ENCODE measurements at regions not wholly inside any gene's neighbourhood (a gene's known extent, or its start where the extent isn't known, plus 50 kb on each side); places are given as distances from the start of the nearest gene placed in this dataset.

DNA sequence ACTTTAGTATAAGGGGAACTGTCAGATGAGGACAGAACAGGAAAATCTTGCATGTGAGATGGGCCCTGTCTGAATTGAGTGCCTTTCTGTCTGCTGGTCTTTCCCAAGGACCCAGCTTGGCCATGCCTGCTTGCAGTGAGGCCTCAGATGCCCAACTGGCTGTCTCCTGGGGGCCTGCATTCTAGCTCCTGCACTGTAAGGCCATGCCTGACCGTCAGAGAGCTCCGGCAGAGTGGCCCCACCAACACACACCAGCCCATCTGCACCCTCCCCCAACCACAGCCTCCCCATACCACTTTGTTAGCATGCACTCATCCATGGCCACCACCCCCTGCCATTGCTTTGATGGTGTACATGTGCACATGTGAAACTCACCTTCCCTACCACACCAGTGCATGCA, 190.4 kb upstream of the RPRM start:
- no peaks in the 10 kb centered on the region for H3K36me3 ChIP-seq (ENCODE audit: control insufficient read depth, insufficient read depth, low read length)
- no peak overlapping the region for H3K4me3 ChIP-seq (ENCODE audit: extremely low read depth, insufficient read depth, low read length, poor library complexity, severe bottlenecking)
- 83 to 89% methylated on average over 1 to 2 of the region's 2 CpGs for WGBS, 2 experiments (ENCODE audit: insufficient coverage in 2 of 2)
- no peaks in the 10 kb centered on the region for H3K4me1 ChIP-seq (ENCODE audit: control insufficient read depth, insufficient read depth, low read length, poor library complexity, severe bottlenecking)
- H3K27ac ChIP-seq (ENCODE audit: low read depth, low read length, severe bottlenecking) = no peak overlapping the region
- H3K9me3 ChIP-seq (ENCODE audit: control insufficient read depth, low read length) = no peaks in the 10 kb centered on the region

GRCh38 chr2:153710128-153710527, 161.6 kb upstream of the GALNT13 start:
- H3K36me3 ChIP-seq (ENCODE audit: control insufficient read depth, insufficient read depth, low read length) = no peaks in the 10 kb centered on the region
- WGBS, 2 experiments (ENCODE audit: insufficient coverage in 2 of 2) = 80% methylated on average over 2 of the region's 6 CpGs; no CpG with 5 or more reads in 1 of the 2 experiments

GRCh38 chr2:153715218-153715850, 156.4 kb upstream of the GALNT13 start:
- 67% methylated on average over 1 of the region's 2 CpGs; no CpG with 5 or more reads in 1 of the 2 experiments for WGBS, 2 experiments (ENCODE audit: insufficient coverage in 2 of 2)
- Histone ChIP-seq H3K27ac (ENCODE audit: low read depth, low read length, severe bottlenecking) (no peak overlapping the region), H3K9me3 (ENCODE audit: control insufficient read depth, low read length) (no peaks in the 10 kb centered on the region), H3K36me3 (ENCODE audit: control insufficient read depth, insufficient read depth, low read length) (no peaks in the 10 kb centered on the region), H3K4me1 (ENCODE audit: control insufficient read depth, insufficient read depth, low read length, poor library complexity, severe bottlenecking) (no peaks in the 10 kb centered on the region), H3K4me3 (ENCODE audit: extremely low read depth, insufficient read depth, low read length, poor library complexity, severe bottlenecking) (no peak overlapping the region)

More at GRCh38 chr2:153710128-153710527, 161.6 kb upstream of the GALNT13 start:
- Histone ChIP-seq H3K27ac (ENCODE audit: low read depth, low read length, severe bottlenecking) (no peak overlapping the region), H3K4me3 (ENCODE audit: extremely low read depth, insufficient read depth, low read length, poor library complexity, severe bottlenecking) (no peak overlapping the region), H3K9me3 (ENCODE audit: control insufficient read depth, low read length) (no peaks in the 10 kb centered on the region), H3K4me1 (ENCODE audit: control insufficient read depth, insufficient read depth, low read length, poor library complexity, severe bottlenecking) (no peaks in the 10 kb centered on the region)

GRCh38 chr2:153717060-153717459, 154.7 kb upstream of the GALNT13 start:
- H3K27ac ChIP-seq (ENCODE audit: low read depth, low read length, severe bottlenecking) = no peak overlapping the region
- no peak overlapping the region for H3K4me3 ChIP-seq (ENCODE audit: extremely low read depth, insufficient read depth, low read length, poor library complexity, severe bottlenecking)
- no peaks in the 10 kb centered on the region for H3K36me3 ChIP-seq (ENCODE audit: control insufficient read depth, insufficient read depth, low read length)
- no peaks in the 10 kb centered on the region for H3K9me3 ChIP-seq (ENCODE audit: control insufficient read depth, low read length)
- H3K4me1 ChIP-seq (ENCODE audit: control insufficient read depth, insufficient read depth, low read length, poor library complexity, severe bottlenecking) = no peaks in the 10 kb centered on the region
- whole genome bisulfite sequencing, 2 experiments (ENCODE audit: insufficient coverage in 2 of 2) = 100% methylated on average over 1 of the region's 2 CpGs; no CpG with 5 or more reads in 1 of the 2 experiments

- no peaks in the 10 kb centered on the region for H3K9me3 ChIP-seq (ENCODE audit: control insufficient read depth, low read length)
- H3K27ac ChIP-seq (ENCODE audit: low read depth, low read length, severe bottlenecking) = no peak overlapping the region
- no peak overlapping the region for H3K4me3 ChIP-seq (ENCODE audit: extremely low read depth, insufficient read depth, low read length, poor library complexity, severe bottlenecking)
- H3K4me1 ChIP-seq (ENCODE audit: control insufficient read depth, insufficient read depth, low read length, poor library complexity, severe bottlenecking) = no peaks in the 10 kb centered on the region
- H3K36me3 ChIP-seq (ENCODE audit: control insufficient read depth, insufficient read depth, low read length) = no peaks in the 10 kb centered on the region
Observed at GRCh38 chr2:153739394-153739793, 132.3 kb upstream of the GALNT13 start.

- Histone ChIP-seq H3K27ac (ENCODE audit: low read depth, low read length, severe bottlenecking) (no peak overlapping the region), H3K4me1 (ENCODE audit: control insufficient read depth, insufficient read depth, low read length, poor library complexity, severe bottlenecking) (no peaks in the 10 kb centered on the region), H3K4me3 (ENCODE audit: extremely low read depth, insufficient read depth, low read length, poor library complexity, severe bottlenecking) (no peak overlapping the region), H3K36me3 (ENCODE audit: control insufficient read depth, insufficient read depth, low read length) (no peaks in the 10 kb centered on the region), H3K9me3 (ENCODE audit: control insufficient read depth, low read length) (peaks cover 6% of the 10 kb centered on the region)
- WGBS, 2 experiments (ENCODE audit: insufficient coverage in 2 of 2) = 86 to 89% methylated on average over 1 of the region's 1 CpG
Observed at GRCh38 chr2:153761936-153762335, 109.8 kb upstream of the GALNT13 start.

GRCh38 chr2:153766415-153766814, 105.3 kb upstream of the GALNT13 start:
- no peaks in the 10 kb centered on the region for H3K4me1 ChIP-seq (ENCODE audit: control insufficient read depth, insufficient read depth, low read length, poor library complexity, severe bottlenecking)
- peaks cover 6% of the 10 kb centered on the region for H3K9me3 ChIP-seq (ENCODE audit: control insufficient read depth, low read length)
- no peaks in the 10 kb centered on the region for H3K36me3 ChIP-seq (ENCODE audit: control insufficient read depth, insufficient read depth, low read length)
- no peak overlapping the region for H3K4me3 ChIP-seq (ENCODE audit: extremely low read depth, insufficient read depth, low read length, poor library complexity, severe bottlenecking)
- no peak overlapping the region for H3K27ac ChIP-seq (ENCODE audit: low read depth, low read length, severe bottlenecking)

- Histone ChIP-seq H3K4me3 (ENCODE audit: extremely low read depth, insufficient read depth, low read length, poor library complexity, severe bottlenecking) (no peak overlapping the region), H3K4me1 (ENCODE audit: control insufficient read depth, insufficient read depth, low read length, poor library complexity, severe bottlenecking) (no peaks in the 10 kb centered on the region), H3K9me3 (ENCODE audit: control insufficient read depth, low read length) (peaks cover 6% of the 10 kb centered on the region), H3K36me3 (ENCODE audit: control insufficient read depth, insufficient read depth, low read length) (no peaks in the 10 kb centered on the region), H3K27ac (ENCODE audit: low read depth, low read length, severe bottlenecking) (no peak overlapping the region)
- 60 to 90% methylated on average over 2 to 3 of the region's 4 CpGs for WGBS, 2 experiments (ENCODE audit: insufficient coverage in 2 of 2)
Observed at GRCh38 chr2:153770359-153770991, 101.2 kb upstream of the GALNT13 start.

GRCh38 chr2:153780241-153780640, 91.5 kb upstream of the GALNT13 start:
- Histone ChIP-seq H3K4me3 (ENCODE audit: extremely low read depth, insufficient read depth, low read length, poor library complexity, severe bottlenecking) (no peak overlapping the region), H3K9me3 (ENCODE audit: control insufficient read depth, low read length) (no peaks in the 10 kb centered on the region), H3K36me3 (ENCODE audit: control insufficient read depth, insufficient read depth, low read length) (no peaks in the 10 kb centered on the region), H3K4me1 (ENCODE audit: control insufficient read depth, insufficient read depth, low read length, poor library complexity, severe bottlenecking) (no peaks in the 10 kb centered on the region), H3K27ac (ENCODE audit: low read depth, low read length, severe bottlenecking) (no peak overlapping the region)
- WGBS, 2 experiments (ENCODE audit: insufficient coverage in 2 of 2) = 89 to 100% methylated on average over 2 of the region's 2 CpGs

GRCh38 chr2:153786016-153786415, 85.7 kb upstream of the GALNT13 start:
- no peak overlapping the region for H3K27ac ChIP-seq (ENCODE audit: low read depth, low read length, severe bottlenecking)

GRCh38 chr2:153787612-153788011, 84.1 kb upstream of the GALNT13 start:
- H3K4me1 ChIP-seq (ENCODE audit: control insufficient read depth, insufficient read depth, low read length, poor library complexity, severe bottlenecking) = no peaks in the 10 kb centered on the region
- H3K9me3 ChIP-seq (ENCODE audit: control insufficient read depth, low read length) = no peaks in the 10 kb centered on the region
- no peak overlapping the region for H3K27ac ChIP-seq (ENCODE audit: low read depth, low read length, severe bottlenecking)
- no peak overlapping the region for H3K4me3 ChIP-seq (ENCODE audit: extremely low read depth, insufficient read depth, low read length, poor library complexity, severe bottlenecking)
- H3K36me3 ChIP-seq (ENCODE audit: control insufficient read depth, insufficient read depth, low read length) = no peaks in the 10 kb centered on the region
- WGBS, 2 experiments (ENCODE audit: insufficient coverage in 2 of 2) = no CpG with 5 or more reads among the region's 1 CpG

More at GRCh38 chr2:153786016-153786415, 85.7 kb upstream of the GALNT13 start:
- Histone ChIP-seq H3K36me3 (ENCODE audit: control insufficient read depth, insufficient read depth, low read length) (no peaks in the 10 kb centered on the region), H3K9me3 (ENCODE audit: control insufficient read depth, low read length) (no peaks in the 10 kb centered on the region), H3K4me3 (ENCODE audit: extremely low read depth, insufficient read depth, low read length, poor library complexity, severe bottlenecking) (no peak overlapping the region), H3K4me1 (ENCODE audit: control insufficient read depth, insufficient read depth, low read length, poor library complexity, severe bottlenecking) (no peaks in the 10 kb centered on the region)
- 81 to 90% methylated on average over 5 of the region's 5 CpGs for WGBS, 2 experiments (ENCODE audit: insufficient coverage in 2 of 2)
